ENCODE measurements at regions not wholly inside any gene's neighbourhood (a gene's known extent, or its start where the extent isn't known, plus 50 kb on each side); places are given as distances from the start of the nearest gene placed in this dataset.

GRCh38 chr10:65846949-65847348 lies 1078.9 kb upstream of the LRRTM3 start:
- DNase-seq: no peak

DNA sequence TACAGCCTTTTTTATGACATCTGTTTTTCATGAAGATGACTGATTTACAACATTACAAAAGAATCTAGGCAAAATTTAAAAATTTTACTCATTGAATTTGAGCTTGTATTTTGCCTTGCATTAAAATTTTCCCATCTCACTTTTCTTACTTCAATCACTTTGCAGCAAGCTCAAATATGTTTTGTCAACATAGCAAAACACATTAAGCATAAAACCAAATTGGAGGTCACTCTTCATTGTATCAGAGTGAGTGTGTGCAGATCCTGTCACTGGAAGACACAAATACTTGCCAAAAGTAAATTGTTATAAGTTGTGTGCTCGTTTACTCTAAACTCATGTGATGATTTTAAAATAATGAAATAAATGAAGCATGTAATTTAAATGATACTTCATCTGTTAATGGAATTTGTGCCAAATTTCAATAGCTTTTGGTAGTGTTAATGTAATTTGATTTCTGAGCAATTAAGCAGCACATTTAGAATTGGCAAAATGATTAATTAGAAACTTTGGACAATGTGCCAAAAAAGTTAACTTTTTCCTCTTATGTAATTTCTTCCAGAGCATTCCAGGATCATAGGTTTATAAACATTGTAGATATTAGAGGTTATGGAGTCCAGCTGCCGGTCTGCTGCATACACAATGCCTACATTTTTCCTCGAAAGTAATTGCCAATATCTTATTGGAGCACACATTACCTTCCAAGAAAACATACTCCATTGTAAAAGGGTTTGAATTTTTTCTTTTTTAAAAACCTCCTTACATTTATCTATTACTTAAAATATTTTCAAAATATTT lies 1078.2 kb upstream of the LRRTM3 start:
- no peak for DNase-seq

DNA sequence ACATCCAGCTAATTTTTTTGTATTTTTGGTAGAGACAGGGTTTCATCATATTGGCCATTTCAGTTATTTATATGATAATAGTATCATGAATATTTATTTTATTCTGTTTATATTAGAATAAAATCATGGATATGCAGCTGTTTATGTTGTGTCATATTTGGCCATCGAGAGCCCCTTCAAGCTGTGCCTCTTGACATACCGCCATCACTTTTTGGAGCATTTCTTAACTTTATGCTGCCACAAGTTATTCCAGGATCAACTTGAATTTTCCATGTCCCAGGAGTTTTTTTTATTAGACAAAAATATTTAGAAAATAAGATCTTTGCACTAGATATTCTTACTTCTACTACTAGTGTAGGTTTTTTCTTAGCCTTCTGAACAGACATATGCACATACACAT lies 1067.0 kb upstream of the LRRTM3 start:
- no peak for DNase-seq

GRCh38 chr10:65861249-65861648 lies 1064.6 kb upstream of the LRRTM3 start:
- DNase-seq: no peak
